ENCODE measurements at regions not wholly inside any gene's neighbourhood (a gene's known extent, or its start where the extent isn't known, plus 50 kb on each side); places are given as distances from the start of the nearest gene placed in this dataset.

- intact Hi-C loops (cut with micrococcal nuclease; ENCODE audit: unreplicated experiment): loop anchor here (10.0 kb wide), 1 partner anchor 105 kb away; no protein-coding TSS in a partner anchor
- H3K36me3 Mint-ChIP-seq (ENCODE audit: insufficient read depth, unreplicated experiment): no peaks in the 10 kb centered on the region
- BruUV-seq (replicated peaks): no TSS peak
- no peaks in the 10 kb centered on the region for H3K27me3 Mint-ChIP-seq (ENCODE audit: unreplicated experiment)
- peaks cover 7% of the 10 kb centered on the region for H3K9me3 Mint-ChIP-seq (ENCODE audit: low read depth, unreplicated experiment)
- no peak for DNase-seq
- CTCF ChIA-PET: interaction anchor here (0.6 to 1.2 kb wide), 4 partner anchors 10 to 847 kb away, joined by 3 to 7 read pairs (median 4); no protein-coding TSS in a partner anchor
- H3K4me1 Mint-ChIP-seq (ENCODE audit: low read depth, unreplicated experiment): peaks cover 11% of the 10 kb centered on the region
- H3K27ac Mint-ChIP-seq (ENCODE audit: unreplicated experiment): no peak overlapping the region
- H3K4me3 Mint-ChIP-seq (ENCODE audit: low read depth, unreplicated experiment): no peak overlapping the region
- no peak for TF ChIP-seq CTCF (IDR thresholded peaks at IDR 0.05; ENCODE audit: unreplicated experiment)
These were observed 146.8 kb downstream of the LRIG2 start for GRCh38 chr1:113219828-113220227.

GRCh38 chr1:113223040-113223439 lies 150.0 kb downstream of the LRIG2 start:
- Mint-ChIP-seq H3K4me3 (ENCODE audit: low read depth, unreplicated experiment) (no peak overlapping the region), H3K27me3 (ENCODE audit: unreplicated experiment) (no peaks in the 10 kb centered on the region), H3K36me3 (ENCODE audit: insufficient read depth, unreplicated experiment) (no peaks in the 10 kb centered on the region), H3K27ac (ENCODE audit: unreplicated experiment) (no peak overlapping the region), H3K4me1 (ENCODE audit: low read depth, unreplicated experiment) (peaks cover 4% of the 10 kb centered on the region), H3K9me3 (ENCODE audit: low read depth, unreplicated experiment) (no peaks in the 10 kb centered on the region)
- no peak for DNase-seq
- no TSS peak for BruUV-seq (replicated peaks)
- CTCF ChIA-PET: no interaction called here
- no peak for TF ChIP-seq CTCF (IDR thresholded peaks at IDR 0.05; ENCODE audit: unreplicated experiment)
- intact Hi-C loops (cut with micrococcal nuclease; ENCODE audit: unreplicated experiment): no loop called here

GRCh38 chr1:113223546-113223945 lies 150.5 kb downstream of the LRIG2 start:
- CTCF ChIA-PET: no interaction called here
- no peaks in the 10 kb centered on the region for H3K9me3 Mint-ChIP-seq (ENCODE audit: low read depth, unreplicated experiment)
- TF ChIP-seq CTCF (IDR thresholded peaks at IDR 0.05; ENCODE audit: unreplicated experiment): no peak

GRCh38 chr1:113226148-113226547 lies 153.2 kb downstream of the LRIG2 start:
- no peak overlapping the region for H3K27ac Mint-ChIP-seq (ENCODE audit: unreplicated experiment)
- H3K4me1 Mint-ChIP-seq (ENCODE audit: low read depth, unreplicated experiment): no peaks in the 10 kb centered on the region
- CTCF ChIA-PET: no interaction called here
- BruUV-seq (replicated peaks): no TSS peak
- H3K9me3 Mint-ChIP-seq (ENCODE audit: low read depth, unreplicated experiment): no peaks in the 10 kb centered on the region
- no peaks in the 10 kb centered on the region for H3K27me3 Mint-ChIP-seq (ENCODE audit: unreplicated experiment)
- no peak overlapping the region for H3K4me3 Mint-ChIP-seq (ENCODE audit: low read depth, unreplicated experiment)
- no peak for TF ChIP-seq CTCF (IDR thresholded peaks at IDR 0.05; ENCODE audit: unreplicated experiment)
- no peaks in the 10 kb centered on the region for H3K36me3 Mint-ChIP-seq (ENCODE audit: insufficient read depth, unreplicated experiment)
- intact Hi-C loops (cut with micrococcal nuclease; ENCODE audit: unreplicated experiment): no loop called here
- no peak for DNase-seq

More at GRCh38 chr1:113223546-113223945, 150.5 kb downstream of the LRIG2 start:
- BruUV-seq (replicated peaks): no TSS peak
- Mint-ChIP-seq H3K27ac (ENCODE audit: unreplicated experiment) (no peak overlapping the region), H3K4me1 (ENCODE audit: low read depth, unreplicated experiment) (no peaks in the 10 kb centered on the region), H3K36me3 (ENCODE audit: insufficient read depth, unreplicated experiment) (no peaks in the 10 kb centered on the region), H3K27me3 (ENCODE audit: unreplicated experiment) (no peaks in the 10 kb centered on the region), H3K4me3 (ENCODE audit: low read depth, unreplicated experiment) (no peak overlapping the region)
- no peak for DNase-seq
- intact Hi-C loops (cut with micrococcal nuclease; ENCODE audit: unreplicated experiment): no loop called here

All from Calu3 (cell line).